ENCODE measurements at regions not wholly inside any gene's neighbourhood (a gene's known extent, or its start where the extent isn't known, plus 50 kb on each side); places are given as distances from the start of the nearest gene placed in this dataset.

DNA sequence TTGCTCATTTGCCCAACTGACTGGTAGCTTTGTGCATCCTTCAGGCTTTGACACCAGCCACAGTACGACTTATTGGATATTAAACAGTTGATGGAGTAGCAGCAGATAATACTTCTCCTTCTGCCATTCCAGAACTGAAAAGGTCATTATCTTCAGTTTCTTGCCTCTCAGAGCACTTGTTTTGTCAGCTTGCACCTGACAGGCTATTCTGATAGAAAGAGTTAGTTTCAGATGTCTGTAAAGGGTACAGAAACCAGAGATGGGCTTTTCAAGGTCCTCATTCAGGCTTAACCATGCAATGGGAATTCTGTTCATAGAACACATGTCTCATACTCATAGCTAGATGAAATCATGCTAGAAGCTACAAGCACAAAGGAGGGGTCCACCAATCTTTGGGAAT, 367.2 kb downstream of the OTOL1 start:
- DNase-seq (ENCODE audit: low spot score in 2 of 2) (no peak), ATAC-seq (replicated peaks; ENCODE audit: extremely low read depth, poor library complexity, severe bottlenecking) (no peak)
- Mint-ChIP-seq H3K27me3 (no peaks in the 10 kb centered on the region), H3K36me3 (ENCODE audit: insufficient read depth) (no peaks in the 10 kb centered on the region), H3K9me3 (peaks cover 11% of the 10 kb centered on the region), H3K4me3 (no peak overlapping the region), H3K4me1 (no peaks in the 10 kb centered on the region), H3K27ac (ENCODE audit: low read depth) (no peak overlapping the region)

DNA sequence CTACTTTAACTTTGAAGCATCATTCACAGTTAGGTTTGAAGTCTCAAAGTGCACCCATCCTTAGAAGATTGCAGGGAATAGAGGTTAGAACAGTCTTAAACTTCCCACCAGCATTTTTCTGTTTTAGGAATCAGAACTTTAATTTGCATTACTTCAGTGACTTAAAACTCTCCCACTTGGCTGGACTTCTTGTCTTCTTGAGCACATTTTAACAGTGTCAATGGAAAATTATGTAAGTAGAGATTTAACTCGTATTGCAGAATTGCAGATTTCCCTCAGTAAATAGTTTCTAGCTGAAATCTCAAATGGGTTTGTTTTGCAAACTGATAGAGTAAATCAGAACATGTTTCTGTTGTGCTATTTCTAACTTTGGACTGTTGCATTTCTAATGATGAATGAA, 369.6 kb downstream of the OTOL1 start:
- DNase-seq (ENCODE audit: low spot score in 2 of 2): no peak
- no peaks in the 10 kb centered on the region for H3K27me3 Mint-ChIP-seq
- peaks cover 19% of the 10 kb centered on the region for H3K9me3 Mint-ChIP-seq
- no peak overlapping the region for H3K4me3 Mint-ChIP-seq
- no peak overlapping the region for H3K27ac Mint-ChIP-seq (ENCODE audit: low read depth)
- peaks cover 2% of the 10 kb centered on the region for H3K36me3 Mint-ChIP-seq (ENCODE audit: insufficient read depth)
- H3K4me1 Mint-ChIP-seq: no peaks in the 10 kb centered on the region
- ATAC-seq (replicated peaks; ENCODE audit: extremely low read depth, poor library complexity, severe bottlenecking): no peak

DNA sequence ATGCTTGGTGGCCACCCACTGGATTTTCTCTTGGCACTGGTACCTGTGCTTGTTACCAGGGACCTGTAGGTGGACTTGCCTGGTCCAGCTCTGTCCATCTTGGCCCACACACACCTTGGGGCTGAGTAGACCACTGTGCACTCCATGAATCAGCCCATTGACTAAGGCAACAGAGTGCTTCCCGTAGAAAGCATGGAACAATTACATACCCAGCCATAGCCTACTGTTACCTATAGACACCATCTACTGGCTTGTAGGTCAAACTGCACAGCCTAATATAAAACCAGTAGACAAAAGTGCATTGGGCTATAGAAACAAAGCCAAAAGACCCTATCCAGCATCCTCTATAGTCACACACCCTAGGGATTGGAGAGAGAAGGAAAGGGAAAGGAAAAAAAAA, 378.9 kb downstream of the OTOL1 start:
- Mint-ChIP-seq H3K9me3 (peaks cover 21% of the 10 kb centered on the region), H3K4me3 (no peak overlapping the region), H3K4me1 (no peaks in the 10 kb centered on the region), H3K36me3 (ENCODE audit: insufficient read depth) (peaks cover 2% of the 10 kb centered on the region), H3K27ac (ENCODE audit: low read depth) (no peak overlapping the region), H3K27me3 (no peaks in the 10 kb centered on the region)
- DNase-seq (ENCODE audit: low spot score in 2 of 2) (no peak), ATAC-seq (replicated peaks; ENCODE audit: extremely low read depth, poor library complexity, severe bottlenecking) (no peak)

DNA sequence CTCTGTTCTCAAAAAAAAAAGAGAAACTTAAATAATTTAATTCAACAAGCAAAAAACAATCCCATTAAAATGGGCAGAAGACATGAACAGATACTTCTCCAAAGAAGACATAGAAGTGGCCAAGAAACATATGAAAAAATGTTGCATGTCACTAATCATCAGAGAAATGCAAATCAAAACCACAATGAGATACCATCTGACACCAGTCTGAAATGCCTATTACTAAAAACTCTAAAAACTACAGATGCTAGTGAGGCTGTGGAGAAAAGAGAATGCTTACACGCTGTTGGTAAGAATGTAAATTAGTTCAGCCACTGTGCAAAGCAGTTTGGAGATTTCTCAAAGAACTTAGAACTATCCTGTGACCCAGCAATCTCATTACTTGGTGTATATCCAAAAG, 382.9 kb downstream of the OTOL1 start:
- Mint-ChIP-seq H3K4me3 (no peak overlapping the region), H3K27me3 (no peaks in the 10 kb centered on the region), H3K27ac (ENCODE audit: low read depth) (no peak overlapping the region), H3K36me3 (ENCODE audit: insufficient read depth) (no peaks in the 10 kb centered on the region), H3K4me1 (no peaks in the 10 kb centered on the region), H3K9me3 (peaks cover 18% of the 10 kb centered on the region)
- ATAC-seq (replicated peaks; ENCODE audit: extremely low read depth, poor library complexity, severe bottlenecking) (no peak), DNase-seq (ENCODE audit: low spot score in 2 of 2) (no peak)

DNA sequence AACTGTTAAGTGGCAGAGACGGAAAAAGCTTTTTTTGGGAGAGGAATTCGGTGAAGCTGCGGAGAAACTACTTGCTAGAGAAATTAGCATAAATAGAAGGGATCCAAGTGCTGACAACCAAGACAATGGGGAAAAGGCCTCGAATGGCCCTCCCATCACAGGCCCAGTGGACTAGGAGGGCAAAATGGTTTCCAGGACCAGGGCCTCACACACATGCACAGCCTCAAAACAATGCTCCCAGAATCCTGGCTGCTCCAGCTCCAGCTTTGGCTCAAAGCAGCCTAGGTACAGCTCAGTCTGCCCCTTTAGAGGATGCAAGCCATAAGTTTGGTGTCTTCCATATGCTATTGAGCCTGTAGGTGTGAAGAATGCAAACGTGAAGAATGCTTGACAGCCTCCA, 388.2 kb downstream of the OTOL1 start:
- no peak for DNase-seq (ENCODE audit: low spot score in 2 of 2)
- Mint-ChIP-seq H3K4me3 (no peak overlapping the region), H3K36me3 (ENCODE audit: insufficient read depth) (no peaks in the 10 kb centered on the region), H3K27ac (ENCODE audit: low read depth) (no peak overlapping the region), H3K4me1 (no peaks in the 10 kb centered on the region), H3K9me3 (peaks cover 19% of the 10 kb centered on the region), H3K27me3 (no peaks in the 10 kb centered on the region)
- ATAC-seq (replicated peaks; ENCODE audit: extremely low read depth, poor library complexity, severe bottlenecking): no peak

DNA sequence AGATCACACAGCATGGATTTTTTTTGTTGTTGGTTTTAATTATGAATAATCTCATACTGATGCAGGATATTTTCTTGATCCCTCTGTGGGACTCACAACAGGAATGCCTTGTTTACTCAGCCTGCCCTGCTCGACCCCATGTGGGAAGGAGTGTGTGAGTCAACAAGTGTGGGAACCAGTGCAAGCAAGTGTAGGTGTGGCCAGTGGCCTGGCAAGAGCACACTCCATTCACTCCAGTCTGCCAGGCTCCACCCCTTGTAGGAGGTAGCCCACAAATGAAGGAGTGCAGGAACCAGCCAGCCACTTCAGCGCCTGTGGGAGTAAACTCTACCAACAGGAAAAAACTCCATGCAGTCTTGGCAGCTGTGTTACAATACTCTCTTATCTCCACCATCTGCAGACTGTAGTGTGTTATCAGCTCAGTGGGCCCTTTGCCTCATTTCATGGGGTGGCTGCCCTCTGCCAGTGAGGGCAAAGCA, 393.6 kb downstream of the OTOL1 start:
- DNase-seq (ENCODE audit: low spot score in 2 of 2) (no peak), ATAC-seq (replicated peaks; ENCODE audit: extremely low read depth, poor library complexity, severe bottlenecking) (no peak)
- Mint-ChIP-seq H3K9me3 (peaks cover 21% of the 10 kb centered on the region), H3K4me3 (no peak overlapping the region), H3K27ac (ENCODE audit: low read depth) (no peak overlapping the region), H3K36me3 (ENCODE audit: insufficient read depth) (no peaks in the 10 kb centered on the region), H3K4me1 (no peaks in the 10 kb centered on the region), H3K27me3 (no peaks in the 10 kb centered on the region)

DNA sequence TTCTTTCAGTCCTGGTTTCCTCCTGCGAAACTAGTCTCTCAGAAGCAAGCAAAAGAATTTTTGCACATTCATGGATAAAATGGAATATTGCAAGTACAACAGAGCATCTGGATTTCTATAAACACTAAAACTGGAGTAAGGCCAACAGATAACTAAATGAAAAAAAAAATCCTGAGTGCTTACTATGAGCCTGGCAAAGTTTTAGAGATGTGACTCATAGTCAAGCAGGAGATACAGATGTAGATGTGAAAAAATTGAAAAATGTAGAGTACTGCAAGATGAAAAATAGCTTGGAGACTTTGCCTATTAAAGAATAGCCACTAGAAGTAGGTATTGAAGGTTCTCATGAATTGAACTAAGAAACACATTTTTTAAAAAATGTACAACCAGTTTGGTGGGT, 397.4 kb downstream of the OTOL1 start:
- no peak overlapping the region for H3K4me3 Mint-ChIP-seq
- H3K9me3 Mint-ChIP-seq: peaks cover 19% of the 10 kb centered on the region
- DNase-seq (ENCODE audit: low spot score in 2 of 2) (no peak), ATAC-seq (replicated peaks; ENCODE audit: extremely low read depth, poor library complexity, severe bottlenecking) (no peak)
- H3K4me1 Mint-ChIP-seq: no peaks in the 10 kb centered on the region
- H3K27ac Mint-ChIP-seq (ENCODE audit: low read depth): no peak overlapping the region
- H3K27me3 Mint-ChIP-seq: no peaks in the 10 kb centered on the region
- no peaks in the 10 kb centered on the region for H3K36me3 Mint-ChIP-seq (ENCODE audit: insufficient read depth)

DNA sequence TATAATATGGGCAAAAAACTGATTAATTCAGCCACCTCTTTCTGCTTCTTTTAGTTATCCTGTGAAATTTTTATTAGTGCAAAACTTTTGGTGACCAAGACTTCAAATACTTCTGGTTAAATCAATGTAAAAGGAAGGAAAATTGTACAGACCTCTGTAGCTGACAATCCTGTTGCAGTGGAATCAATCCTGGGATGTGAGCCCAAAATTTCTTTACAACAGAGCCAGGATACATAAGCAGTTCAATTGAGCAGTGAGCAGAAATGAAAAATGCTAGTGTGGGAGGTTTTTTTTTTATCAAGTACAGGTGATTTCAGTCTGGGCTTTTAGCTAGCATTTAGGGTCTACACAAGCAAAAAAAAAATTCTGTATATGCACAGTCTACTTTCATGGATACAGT, 398.0 kb downstream of the OTOL1 start:
- Mint-ChIP-seq H3K9me3 (peaks cover 19% of the 10 kb centered on the region), H3K27ac (ENCODE audit: low read depth) (no peak overlapping the region), H3K4me3 (no peak overlapping the region), H3K4me1 (no peaks in the 10 kb centered on the region), H3K27me3 (no peaks in the 10 kb centered on the region), H3K36me3 (ENCODE audit: insufficient read depth) (no peaks in the 10 kb centered on the region)
- ATAC-seq (replicated peaks; ENCODE audit: extremely low read depth, poor library complexity, severe bottlenecking): no peak
- DNase-seq (ENCODE audit: low spot score in 2 of 2): no peak

DNA sequence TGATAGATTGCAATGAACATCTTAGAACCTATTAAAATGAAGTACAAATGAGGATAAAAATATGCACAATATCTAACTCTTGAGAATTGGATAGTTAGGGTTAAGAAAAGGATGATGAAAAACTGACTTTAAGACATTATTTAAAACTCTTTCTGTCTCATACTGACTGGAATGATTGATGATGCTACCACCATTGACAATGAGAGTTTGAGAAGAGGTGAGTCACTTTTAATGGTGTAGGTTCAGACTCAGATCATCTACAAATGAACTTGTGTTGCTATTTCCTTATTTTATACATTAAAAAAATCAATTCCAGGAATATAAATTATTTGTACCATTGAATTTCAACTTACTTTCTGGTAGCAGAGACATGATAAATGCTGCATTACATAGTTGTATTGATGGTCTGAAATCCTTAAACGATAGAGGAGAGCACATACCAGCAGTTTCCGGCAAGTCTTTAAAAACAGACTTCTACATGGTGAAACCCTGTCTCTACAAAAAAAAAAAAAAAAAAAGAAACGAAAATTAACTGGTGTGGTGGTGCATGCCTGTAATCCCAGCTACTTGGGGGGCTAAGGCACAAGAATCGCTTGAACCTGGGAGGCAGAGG, 409.0 kb downstream of the OTOL1 start:
- Mint-ChIP-seq H3K4me3 (no peak overlapping the region), H3K9me3 (peaks cover 6% of the 10 kb centered on the region), H3K27me3 (no peaks in the 10 kb centered on the region), H3K27ac (ENCODE audit: low read depth) (no peak overlapping the region), H3K36me3 (ENCODE audit: insufficient read depth) (no peaks in the 10 kb centered on the region), H3K4me1 (no peaks in the 10 kb centered on the region)
- ATAC-seq (replicated peaks; ENCODE audit: extremely low read depth, poor library complexity, severe bottlenecking): no peak
- no peak for DNase-seq (ENCODE audit: low spot score in 2 of 2)

DNA sequence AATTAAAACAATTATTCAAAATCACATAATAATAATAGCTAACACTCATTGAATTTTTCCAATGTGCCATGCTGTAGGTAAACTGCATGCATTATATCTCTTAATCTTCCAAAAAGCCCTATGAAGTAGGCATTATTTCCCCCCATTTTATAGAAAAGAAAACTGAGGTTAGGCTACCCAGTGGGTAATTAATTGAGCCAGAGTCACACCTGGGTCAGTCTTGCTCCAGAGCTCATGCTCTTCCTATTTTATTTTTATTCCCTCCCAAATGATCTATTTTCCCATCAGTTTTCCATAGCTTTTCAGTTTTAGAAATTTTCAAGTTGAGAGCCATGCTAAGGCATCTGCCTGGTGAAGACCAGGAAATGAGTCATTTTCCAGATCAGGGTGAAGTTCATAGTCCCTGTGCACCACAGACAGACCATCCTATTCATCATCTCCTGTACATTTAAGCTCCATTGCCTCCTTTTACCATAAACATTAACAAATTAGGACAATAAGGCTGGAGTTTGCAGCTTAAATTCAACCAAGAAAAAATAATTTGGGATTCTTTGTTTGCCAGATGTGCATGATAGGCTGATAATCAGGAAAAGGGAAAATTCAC, 417.3 kb downstream of the OTOL1 start:
- no peak overlapping the region for H3K27ac Mint-ChIP-seq (ENCODE audit: low read depth)
- DNase-seq (ENCODE audit: low spot score in 2 of 2) (no peak), ATAC-seq (replicated peaks; ENCODE audit: extremely low read depth, poor library complexity, severe bottlenecking) (no peak)
- no peaks in the 10 kb centered on the region for H3K4me1 Mint-ChIP-seq
- H3K36me3 Mint-ChIP-seq (ENCODE audit: insufficient read depth): no peaks in the 10 kb centered on the region
- no peaks in the 10 kb centered on the region for H3K9me3 Mint-ChIP-seq
- no peak overlapping the region for H3K4me3 Mint-ChIP-seq
- H3K27me3 Mint-ChIP-seq: no peaks in the 10 kb centered on the region

DNA sequence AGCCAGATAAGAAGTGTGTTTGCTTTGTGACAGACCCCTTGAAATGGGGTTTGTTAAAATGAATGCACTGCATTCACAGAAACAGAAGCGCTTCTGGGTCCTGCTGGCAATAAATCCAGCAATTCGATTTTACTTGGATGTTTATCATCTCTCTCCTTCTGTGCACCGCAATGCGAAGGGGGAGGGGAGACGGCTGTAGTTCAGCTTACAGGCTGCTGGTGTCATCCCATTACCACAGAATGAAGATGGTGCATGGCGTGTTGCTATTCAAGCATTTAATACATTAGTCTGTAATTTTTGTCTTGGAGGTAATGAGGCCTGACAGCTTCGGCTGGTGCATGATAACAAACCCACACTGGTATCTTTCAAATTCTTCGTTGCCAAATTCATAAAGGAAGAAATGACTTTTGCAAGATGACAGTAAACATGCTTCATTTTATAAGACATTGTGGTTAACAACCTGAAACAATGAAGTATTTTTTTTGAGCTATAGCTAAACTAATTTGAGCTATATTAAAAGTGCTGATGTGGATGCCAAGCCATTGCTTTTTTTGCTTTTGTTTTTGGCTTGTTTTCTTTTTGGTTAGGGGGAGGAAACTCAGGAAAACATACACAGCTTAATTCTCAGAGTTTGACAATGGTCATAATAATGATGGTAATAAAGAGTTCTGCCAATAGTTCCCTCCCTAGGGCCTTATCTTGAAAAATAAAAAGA, 418.3 kb downstream of the OTOL1 start:
- Mint-ChIP-seq H3K36me3 (ENCODE audit: insufficient read depth) (no peaks in the 10 kb centered on the region), H3K4me1 (no peaks in the 10 kb centered on the region), H3K27ac (ENCODE audit: low read depth) (no peak overlapping the region), H3K4me3 (no peak overlapping the region), H3K9me3 (peaks cover 2% of the 10 kb centered on the region), H3K27me3 (no peaks in the 10 kb centered on the region)
- DNase-seq (ENCODE audit: low spot score in 2 of 2): no peak
- no peak for ATAC-seq (replicated peaks; ENCODE audit: extremely low read depth, poor library complexity, severe bottlenecking)

DNA sequence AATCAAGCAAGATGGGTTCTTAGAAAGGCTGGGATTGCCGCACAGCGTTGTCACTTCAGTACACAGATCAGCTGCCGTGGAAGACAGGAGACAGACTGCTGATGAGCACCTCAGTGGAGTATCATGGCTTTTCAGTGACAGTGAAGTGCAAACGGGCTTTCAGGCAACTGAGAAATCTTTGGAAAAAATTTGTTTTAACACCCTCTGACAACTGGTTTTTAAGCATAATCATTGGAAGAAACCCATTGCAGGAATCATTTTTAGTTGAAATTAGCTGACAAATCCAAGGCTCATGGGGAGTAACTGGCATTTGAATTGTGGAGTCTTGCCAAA, 418.8 kb downstream of the OTOL1 start:
- DNase-seq (ENCODE audit: low spot score in 2 of 2) (no peak), ATAC-seq (replicated peaks; ENCODE audit: extremely low read depth, poor library complexity, severe bottlenecking) (no peak)
- H3K4me3 Mint-ChIP-seq: no peak overlapping the region

DNA sequence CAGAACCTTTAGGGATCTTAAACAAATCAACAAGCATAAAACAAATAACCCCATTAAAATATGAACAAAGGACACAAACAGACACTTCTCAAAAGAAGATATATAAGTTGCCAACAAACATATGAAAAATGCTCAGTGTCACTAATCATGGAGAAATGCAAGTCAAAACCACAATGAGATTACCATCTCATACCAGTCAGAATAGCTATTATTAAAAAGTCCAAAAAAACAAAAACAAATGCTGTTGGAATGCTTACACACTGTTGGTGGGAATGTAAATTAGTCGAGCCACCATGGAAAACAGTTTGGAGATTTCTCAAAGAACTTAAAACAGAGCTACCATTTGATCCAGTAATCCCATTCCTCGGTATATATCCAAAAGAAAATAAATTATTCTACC, 423.6 kb downstream of the OTOL1 start:
- no peaks in the 10 kb centered on the region for H3K4me1 Mint-ChIP-seq
- H3K36me3 Mint-ChIP-seq (ENCODE audit: insufficient read depth): no peaks in the 10 kb centered on the region
- no peak for DNase-seq (ENCODE audit: low spot score in 2 of 2)
- H3K9me3 Mint-ChIP-seq: peaks cover 12% of the 10 kb centered on the region
- ATAC-seq (replicated peaks; ENCODE audit: extremely low read depth, poor library complexity, severe bottlenecking): no peak
- H3K27ac Mint-ChIP-seq (ENCODE audit: low read depth): no peak overlapping the region
- no peaks in the 10 kb centered on the region for H3K27me3 Mint-ChIP-seq
- no peak overlapping the region for H3K4me3 Mint-ChIP-seq

More for the DNA sequence above, 418.8 kb downstream of the OTOL1 start:
- no peak overlapping the region for H3K27ac Mint-ChIP-seq (ENCODE audit: low read depth)
- peaks cover 5% of the 10 kb centered on the region for H3K9me3 Mint-ChIP-seq
- H3K4me1 Mint-ChIP-seq: no peaks in the 10 kb centered on the region
- H3K36me3 Mint-ChIP-seq (ENCODE audit: insufficient read depth): no peaks in the 10 kb centered on the region
- no peaks in the 10 kb centered on the region for H3K27me3 Mint-ChIP-seq
